HG03571 (cell line): ENCODE measurements at regions not wholly inside any gene's neighbourhood (a gene's known extent, or its start where the extent isn't known, plus 50 kb on each side); places are given as distances from the start of the nearest gene placed in this dataset.

Source experiments
- ATAC-seq: cut with Tn5 transposase; IDR thresholded peaks from one replicate; pipeline ENCODE4 v1.9.1; 2021; ENCODE audit not compliant: unreplicated experiment

GRCh38 chr3:150221904-150222523 is 186.1 kb upstream of the TSC22D2 start:
- ATAC-seq = no peak

- ATAC-seq = no peak
Observed at GRCh38 chr3:150220799-150221198, 187.3 kb upstream of the TSC22D2 start.

DNA sequence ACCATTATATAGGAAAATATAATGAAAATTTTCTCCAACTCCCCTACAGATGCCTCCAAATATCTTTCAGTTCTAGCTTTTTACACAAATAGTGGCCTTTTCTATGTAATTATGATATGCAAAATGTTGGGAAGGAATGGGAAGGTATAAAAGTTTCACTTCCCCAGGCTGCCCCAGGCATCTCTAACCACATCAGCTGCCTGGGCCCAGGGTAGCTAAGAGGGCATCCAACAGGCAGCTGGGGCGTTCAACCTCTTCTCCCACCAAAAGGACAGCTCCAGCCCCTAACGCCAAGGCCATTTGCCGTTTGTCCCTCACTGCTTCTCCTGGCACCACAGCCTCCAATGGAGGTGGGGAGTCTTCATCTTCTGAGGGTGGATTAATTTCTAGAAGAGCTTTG is 188.1 kb upstream of the TSC22D2 start:
- no peak for ATAC-seq

DNA sequence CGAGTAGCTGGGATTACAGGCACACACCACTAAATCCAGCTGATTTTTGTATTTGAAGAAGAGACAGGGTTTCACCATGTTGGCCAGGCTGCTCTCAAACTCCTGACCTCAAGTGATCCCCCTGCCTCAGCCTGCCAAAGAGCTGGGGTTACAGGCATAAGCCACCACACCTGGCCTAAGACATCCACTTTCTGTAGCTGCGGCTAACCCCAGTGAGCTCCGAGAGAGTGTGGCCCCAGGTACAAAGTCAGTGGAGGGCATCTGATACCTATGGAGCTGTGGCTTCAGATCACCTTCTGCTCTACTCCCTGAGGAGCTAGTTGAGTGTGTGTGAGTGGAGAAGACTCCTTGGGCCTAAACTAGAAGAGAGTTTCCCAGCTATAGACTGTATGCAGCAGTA is 189.3 kb upstream of the TSC22D2 start:
- no peak for ATAC-seq

- no peak for ATAC-seq
Observed at GRCh38 chr3:150218236-150218635, 189.9 kb upstream of the TSC22D2 start.

DNA sequence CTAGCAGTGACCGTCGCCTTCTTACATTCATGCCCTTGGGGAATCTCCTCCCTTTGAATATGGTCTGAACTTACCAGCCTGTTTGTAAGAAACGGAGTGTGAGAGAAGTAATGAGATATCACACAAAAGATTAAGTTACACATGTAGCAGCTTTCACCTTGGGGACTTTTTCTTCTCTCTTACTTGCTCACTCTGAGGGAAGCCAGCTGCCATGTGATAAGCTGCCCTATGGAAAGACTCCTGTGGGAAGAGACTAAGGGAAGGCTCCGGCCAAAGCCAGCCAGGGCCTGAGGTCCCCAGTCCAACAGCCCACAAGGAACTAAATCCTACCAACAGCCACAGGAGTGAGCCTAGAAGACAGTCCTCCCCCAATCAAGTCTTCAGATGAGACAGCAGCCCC is 190.4 kb upstream of the TSC22D2 start:
- ATAC-seq = no peak

- ATAC-seq = no peak
Observed at GRCh38 chr3:150216866-150217600, 191.1 kb upstream of the TSC22D2 start.

- ATAC-seq = no peak
Observed at GRCh38 chr3:150216041-150216811, 191.9 kb upstream of the TSC22D2 start.

DNA sequence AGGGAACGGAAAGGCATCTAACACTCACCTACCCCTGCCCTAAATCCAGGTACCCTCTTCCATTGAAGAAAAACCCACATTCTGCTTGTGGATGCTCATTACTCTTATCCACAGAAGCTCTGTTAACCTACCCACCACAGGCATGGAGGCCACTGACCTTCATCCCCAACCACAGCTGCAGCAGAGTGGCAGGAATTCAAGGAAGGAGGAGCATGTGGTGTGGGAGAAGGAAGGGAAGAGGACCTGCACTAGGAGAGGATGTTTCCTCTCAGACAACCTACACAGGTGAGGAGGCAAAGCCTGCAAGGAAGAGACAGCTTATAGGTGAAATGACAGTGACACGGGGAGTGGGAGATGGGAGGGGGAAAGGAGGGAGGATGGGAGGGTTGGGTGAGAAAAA is 192.5 kb upstream of the TSC22D2 start:
- no peak for ATAC-seq

- ATAC-seq = no peak
Observed at GRCh38 chr3:150213577-150213976, 194.5 kb upstream of the TSC22D2 start.

- ATAC-seq = no peak
Observed at GRCh38 chr3:150210461-150211110, 197.5 kb upstream of the TSC22D2 start.

DNA sequence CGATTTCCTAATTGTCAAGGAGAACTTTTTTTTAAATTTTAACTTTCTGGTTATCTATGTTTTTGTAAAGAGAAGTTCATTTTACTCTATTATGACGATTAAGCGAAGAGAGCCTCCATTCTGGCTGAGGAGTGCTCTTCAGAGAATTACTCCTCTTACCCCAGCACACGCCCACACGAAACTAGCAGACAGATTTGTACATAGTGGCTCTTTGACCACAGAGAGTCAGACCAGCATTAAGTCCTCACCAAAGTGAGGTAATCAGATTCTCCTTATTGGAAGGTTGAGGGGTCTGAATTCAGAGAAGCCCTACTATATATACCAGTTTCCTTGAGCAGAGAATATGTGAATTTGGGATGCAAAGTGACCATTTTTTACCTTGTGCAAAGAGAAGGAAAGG is 204.8 kb upstream of the TSC22D2 start:
- no peak for ATAC-seq

DNA sequence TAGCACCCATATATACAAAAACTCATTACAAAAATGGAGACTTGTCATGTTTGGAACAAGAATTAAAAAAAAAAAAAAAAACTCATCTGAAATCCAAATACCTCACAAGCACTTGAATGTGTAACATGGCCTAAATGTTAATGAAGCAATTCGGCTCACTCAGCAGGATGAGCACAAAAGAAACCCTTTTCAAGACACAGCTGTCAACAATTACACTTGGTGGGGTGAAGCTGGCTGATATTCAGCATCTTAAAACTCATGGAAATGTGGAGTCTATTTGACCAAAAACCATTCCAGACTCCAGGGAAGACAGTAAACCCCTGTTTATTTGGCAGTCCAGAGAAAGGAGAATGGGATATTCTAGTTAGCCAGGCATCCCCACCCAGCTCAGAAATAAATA is 205.4 kb upstream of the TSC22D2 start:
- no peak for ATAC-seq

DNA sequence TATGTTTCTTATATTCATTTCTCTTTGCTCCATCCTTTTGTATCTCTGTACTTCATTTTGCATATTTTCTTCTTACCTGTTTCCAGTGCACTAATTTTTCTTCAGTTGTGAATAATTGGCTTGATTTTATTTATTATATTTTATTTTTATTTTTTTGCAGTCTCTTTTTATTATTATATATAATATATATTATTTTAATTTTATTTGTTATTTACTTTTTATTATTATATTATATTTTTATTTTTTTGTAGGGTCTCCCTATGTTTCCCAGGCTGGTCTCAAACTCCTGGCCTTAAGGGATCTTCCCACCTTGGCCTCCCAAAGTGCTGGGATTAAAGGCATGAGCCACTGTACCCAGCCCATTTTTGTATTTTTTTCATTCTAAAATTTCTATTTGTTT is 213.1 kb upstream of the TSC22D2 start:
- ATAC-seq = no peak

- no peak for ATAC-seq
Observed at GRCh38 chr3:150194513-150194912, 213.6 kb upstream of the TSC22D2 start.

- no peak for ATAC-seq
Observed at GRCh38 chr3:150184426-150185071, 213.9 kb upstream of the PFN2 start.

- ATAC-seq = no peak
Observed at GRCh38 chr3:150183678-150184425, 213.2 kb upstream of the PFN2 start.

DNA sequence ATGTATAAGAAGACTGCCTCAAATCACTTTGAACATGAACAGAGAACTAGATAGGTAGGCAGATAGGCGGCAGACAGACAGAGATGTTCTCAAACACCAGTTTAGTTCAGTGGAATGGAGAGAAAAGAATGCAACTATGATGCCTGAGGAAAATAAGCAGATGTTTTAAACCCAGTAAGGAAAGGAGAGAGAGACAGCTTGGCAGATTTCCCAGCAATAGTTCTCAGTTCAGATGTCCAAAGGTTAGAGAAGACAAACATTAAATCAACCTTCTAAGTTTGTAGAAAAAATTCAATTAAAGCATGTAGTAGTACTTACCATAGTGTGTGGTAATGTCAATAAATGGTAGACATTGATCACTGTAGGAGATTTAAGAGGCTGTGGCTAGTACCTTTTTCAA is 209.6 kb upstream of the PFN2 start:
- no peak for ATAC-seq

GRCh38 chr3:150179330-150179729 is 208.6 kb upstream of the PFN2 start:
- ATAC-seq = no peak

DNA sequence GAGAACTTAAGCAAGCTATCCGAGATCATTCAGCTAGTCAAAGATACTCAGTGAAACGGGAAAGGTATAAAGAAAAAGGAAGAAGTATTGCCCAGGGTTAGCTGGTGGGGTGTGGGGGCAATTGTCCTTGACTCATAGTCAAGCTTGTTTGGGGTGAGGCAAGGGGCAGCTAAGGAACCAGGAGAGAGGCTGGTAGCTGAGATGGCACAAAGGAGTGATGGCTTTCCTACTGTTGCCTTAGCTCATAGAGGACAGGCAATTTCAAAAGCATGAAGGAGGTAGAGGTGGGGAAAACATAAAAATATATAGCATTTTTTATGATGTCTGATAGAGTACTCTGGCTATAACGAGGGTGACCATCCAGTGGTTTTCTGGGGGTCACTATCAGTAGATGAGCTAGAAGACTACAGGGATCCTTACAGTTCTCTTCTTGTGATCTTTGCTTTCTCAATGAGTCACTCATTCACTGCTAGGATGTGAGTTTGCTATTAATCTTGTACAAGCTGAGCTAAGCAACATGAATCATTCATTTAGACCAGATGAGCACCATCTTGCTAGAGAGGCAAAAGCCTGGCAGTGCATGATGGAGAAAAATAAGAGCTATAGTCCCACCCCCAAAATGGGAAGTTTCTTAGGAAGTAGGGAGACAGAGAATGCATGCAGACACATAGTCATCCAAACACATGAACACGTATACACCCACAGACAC is 207.1 kb upstream of the PFN2 start:
- ATAC-seq = no peak
